ENCODE measurements at regions not wholly inside any gene's neighbourhood (a gene's known extent, or its start where the extent isn't known, plus 50 kb on each side); places are given as distances from the start of the nearest gene placed in this dataset.

GRCh38 chr5:158284242-158284641 lies 425.3 kb upstream of the CLINT1 start:
- TF ChIP-seq EZH2 (IDR thresholded peaks at IDR 0.05; ENCODE audit: borderline replicate concordance, low read depth, low read length, severe bottlenecking), result no peak
- no peak for TF ChIP-seq CTCF (IDR thresholded peaks at IDR 0.05; ENCODE audit: borderline replicate concordance, extremely low read depth, low read length, poor library complexity, severe bottlenecking)
- Histone ChIP-seq H3K4me3 (ENCODE audit: low read depth in 1 of 2, low read length in 2 of 2) (no peak overlapping the region), H3K9ac (ENCODE audit: low read depth, low read length) (no peak overlapping the region), H3K9me3 (ENCODE audit: insufficient read depth, low read length, severe bottlenecking) (no peaks in the 10 kb centered on the region), H3K27me3 (ENCODE audit: insufficient read depth, low read length, poor library complexity) (no peaks in the 10 kb centered on the region), H2AFZ (ENCODE audit: low read depth, low read length) (no peak overlapping the region), H3K4me2 (ENCODE audit: insufficient read depth, low read length) (no peak overlapping the region), H3K36me3 (ENCODE audit: insufficient read depth, low read length) (no peaks in the 10 kb centered on the region), H3K4me1 (ENCODE audit: insufficient read depth, low read length) (peaks cover 9% of the 10 kb centered on the region), H3K79me2 (ENCODE audit: insufficient read depth, low read length) (no peaks in the 10 kb centered on the region), H4K20me1 (ENCODE audit: insufficient read depth, low read length) (no peaks in the 10 kb centered on the region), H3K27ac (ENCODE audit: low read length) (no peak overlapping the region)
- DNase-seq (no peak), ATAC-seq (ENCODE audit: insufficient read depth, low read depth) (no peak)

GRCh38 chr5:158283397-158283796 lies 424.5 kb upstream of the CLINT1 start:
- Histone ChIP-seq H2AFZ (ENCODE audit: low read depth, low read length) (no peak overlapping the region), H3K4me3 (ENCODE audit: low read depth in 1 of 2, low read length in 2 of 2) (no peak overlapping the region), H3K9ac (ENCODE audit: low read depth, low read length) (no peak overlapping the region), H3K27me3 (ENCODE audit: insufficient read depth, low read length, poor library complexity) (no peaks in the 10 kb centered on the region), H4K20me1 (ENCODE audit: insufficient read depth, low read length) (no peaks in the 10 kb centered on the region), H3K9me3 (ENCODE audit: insufficient read depth, low read length, severe bottlenecking) (no peaks in the 10 kb centered on the region), H3K4me2 (ENCODE audit: insufficient read depth, low read length) (no peak overlapping the region), H3K4me1 (ENCODE audit: insufficient read depth, low read length) (peaks cover 9% of the 10 kb centered on the region), H3K79me2 (ENCODE audit: insufficient read depth, low read length) (no peaks in the 10 kb centered on the region), H3K27ac (ENCODE audit: low read length) (no peak overlapping the region), H3K36me3 (ENCODE audit: insufficient read depth, low read length) (no peaks in the 10 kb centered on the region)
- no peak for TF ChIP-seq CTCF (IDR thresholded peaks at IDR 0.05; ENCODE audit: borderline replicate concordance, extremely low read depth, low read length, poor library complexity, severe bottlenecking)
- no peak for TF ChIP-seq EZH2 (IDR thresholded peaks at IDR 0.05; ENCODE audit: borderline replicate concordance, low read depth, low read length, severe bottlenecking)
- DNase-seq (no peak), ATAC-seq (ENCODE audit: insufficient read depth, low read depth) (no peak)

- TF ChIP-seq EZH2 (IDR thresholded peaks at IDR 0.05; ENCODE audit: borderline replicate concordance, low read depth, low read length, severe bottlenecking) (no peak), CTCF (IDR thresholded peaks at IDR 0.05; ENCODE audit: borderline replicate concordance, extremely low read depth, low read length, poor library complexity, severe bottlenecking) (no peak)
- no peak for DNase-seq
- Histone ChIP-seq H3K79me2 (ENCODE audit: insufficient read depth, low read length) (no peaks in the 10 kb centered on the region), H3K4me3 (ENCODE audit: low read depth in 1 of 2, low read length in 2 of 2) (no peak overlapping the region), H3K27ac (ENCODE audit: low read length) (no peak overlapping the region), H3K9me3 (ENCODE audit: insufficient read depth, low read length, severe bottlenecking) (no peaks in the 10 kb centered on the region), H3K4me1 (ENCODE audit: insufficient read depth, low read length) (no peaks in the 10 kb centered on the region), H2AFZ (ENCODE audit: low read depth, low read length) (no peak overlapping the region), H3K4me2 (ENCODE audit: insufficient read depth, low read length) (no peak overlapping the region), H4K20me1 (ENCODE audit: insufficient read depth, low read length) (no peaks in the 10 kb centered on the region), H3K27me3 (ENCODE audit: insufficient read depth, low read length, poor library complexity) (no peaks in the 10 kb centered on the region), H3K9ac (ENCODE audit: low read depth, low read length) (no peak overlapping the region), H3K36me3 (ENCODE audit: insufficient read depth, low read length) (no peaks in the 10 kb centered on the region)
- ATAC-seq (ENCODE audit: insufficient read depth, low read depth), result no peak
These were observed 419.4 kb upstream of the CLINT1 start for GRCh38 chr5:158278216-158278925.
